Retinal pigment epithelial cell (primary cell): ENCODE measurements at regions not wholly inside any gene's neighbourhood (a gene's known extent, or its start where the extent isn't known, plus 50 kb on each side); places are given as distances from the start of the nearest gene placed in this dataset.

ENCODE experiments used
- DNase-seq: peaks from one replicate; pipeline ENCODE4 v3.0.0-alpha.2; 2010; ENCODE audit warnings: low read depth
- H3K4me3 ChIP-seq: 2 replicates; pipeline ENCODE4 v1.5.1; 2011; ENCODE audit warnings: mild to moderate bottlenecking, low read length, control low read depth, moderate library complexity
- TF ChIP-seq, protein P1 (sequence below): conservative IDR thresholded peaks from 2 replicates; pipeline ENCODE4 v1.5.1; 2011; ENCODE audit warnings: low read depth, low read length, control low read depth, inconsistent platforms

DNA sequence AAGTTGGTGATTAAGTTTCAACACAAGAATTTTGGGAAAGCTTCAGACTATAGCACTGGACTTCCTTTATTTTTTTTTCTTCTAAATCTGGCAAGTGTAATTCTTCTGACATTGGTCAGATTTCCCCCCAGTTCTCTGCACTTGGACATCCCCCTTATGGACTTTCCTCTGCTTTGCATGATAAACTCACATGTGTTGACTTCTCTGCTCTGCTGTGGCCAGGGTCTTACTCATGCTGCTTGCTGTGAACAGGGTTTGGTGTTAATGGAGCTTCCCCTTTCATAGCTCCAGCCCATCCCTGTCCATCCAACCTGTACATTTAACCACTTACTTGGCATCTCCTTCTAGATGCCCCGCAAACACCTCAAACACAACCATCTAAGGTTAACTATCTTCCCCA lies 70.5 kb upstream of the SPATA13 start:
- DNase-seq, result no peak
- TF ChIP-seq, protein P1, sequence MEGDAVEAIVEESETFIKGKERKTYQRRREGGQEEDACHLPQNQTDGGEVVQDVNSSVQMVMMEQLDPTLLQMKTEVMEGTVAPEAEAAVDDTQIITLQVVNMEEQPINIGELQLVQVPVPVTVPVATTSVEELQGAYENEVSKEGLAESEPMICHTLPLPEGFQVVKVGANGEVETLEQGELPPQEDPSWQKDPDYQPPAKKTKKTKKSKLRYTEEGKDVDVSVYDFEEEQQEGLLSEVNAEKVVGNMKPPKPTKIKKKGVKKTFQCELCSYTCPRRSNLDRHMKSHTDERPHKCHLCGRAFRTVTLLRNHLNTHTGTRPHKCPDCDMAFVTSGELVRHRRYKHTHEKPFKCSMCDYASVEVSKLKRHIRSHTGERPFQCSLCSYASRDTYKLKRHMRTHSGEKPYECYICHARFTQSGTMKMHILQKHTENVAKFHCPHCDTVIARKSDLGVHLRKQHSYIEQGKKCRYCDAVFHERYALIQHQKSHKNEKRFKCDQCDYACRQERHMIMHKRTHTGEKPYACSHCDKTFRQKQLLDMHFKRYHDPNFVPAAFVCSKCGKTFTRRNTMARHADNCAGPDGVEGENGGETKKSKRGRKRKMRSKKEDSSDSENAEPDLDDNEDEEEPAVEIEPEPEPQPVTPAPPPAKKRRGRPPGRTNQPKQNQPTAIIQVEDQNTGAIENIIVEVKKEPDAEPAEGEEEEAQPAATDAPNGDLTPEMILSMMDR, result no peak
- H3K4me3 ChIP-seq, result no peak overlapping the region

DNA sequence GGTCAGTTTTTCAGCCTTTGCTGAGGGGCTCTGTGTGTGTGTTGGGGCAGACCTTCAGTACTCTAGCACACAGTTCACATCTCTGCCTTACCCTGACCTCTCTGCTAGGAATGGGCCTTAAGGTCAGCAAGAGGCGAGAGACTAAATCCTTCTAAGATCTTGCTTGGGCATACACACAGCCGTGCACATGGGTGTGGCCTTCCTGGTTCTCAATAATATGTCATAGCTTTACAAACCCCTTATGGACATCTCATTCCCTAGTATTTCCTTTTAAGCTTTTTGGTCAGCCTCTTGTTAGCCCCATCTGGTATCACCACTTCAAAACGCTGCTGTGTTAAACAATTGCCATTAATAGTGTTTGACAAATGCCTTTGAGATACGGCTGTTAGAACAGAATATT lies 69.4 kb upstream of the SPATA13 start:
- H3K4me3 ChIP-seq, result no peak overlapping the region
- TF ChIP-seq, protein P1, result no peak
- no peak for DNase-seq

DNA sequence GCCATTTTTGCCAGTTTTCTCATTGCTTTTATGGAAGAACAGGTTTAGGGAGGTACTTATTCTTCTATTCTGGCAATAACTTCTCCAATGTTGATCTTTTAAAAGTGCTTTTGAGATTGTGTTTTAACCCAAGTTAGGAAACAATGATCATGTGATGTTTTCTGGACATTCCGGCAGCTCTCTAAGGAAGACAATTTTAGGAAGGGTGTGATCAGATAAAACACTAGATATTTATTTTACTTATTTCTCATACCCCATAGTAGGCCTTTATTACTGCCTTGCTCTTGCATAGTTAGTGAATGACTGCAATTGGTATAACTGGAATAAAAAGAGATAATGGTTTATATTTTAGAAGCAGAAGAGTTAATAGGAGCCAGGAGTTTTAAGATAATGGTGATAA lies 68.4 kb upstream of the SPATA13 start:
- no peak overlapping the region for H3K4me3 ChIP-seq
- DNase-seq, result no peak
- TF ChIP-seq, protein P1, result no peak

DNA sequence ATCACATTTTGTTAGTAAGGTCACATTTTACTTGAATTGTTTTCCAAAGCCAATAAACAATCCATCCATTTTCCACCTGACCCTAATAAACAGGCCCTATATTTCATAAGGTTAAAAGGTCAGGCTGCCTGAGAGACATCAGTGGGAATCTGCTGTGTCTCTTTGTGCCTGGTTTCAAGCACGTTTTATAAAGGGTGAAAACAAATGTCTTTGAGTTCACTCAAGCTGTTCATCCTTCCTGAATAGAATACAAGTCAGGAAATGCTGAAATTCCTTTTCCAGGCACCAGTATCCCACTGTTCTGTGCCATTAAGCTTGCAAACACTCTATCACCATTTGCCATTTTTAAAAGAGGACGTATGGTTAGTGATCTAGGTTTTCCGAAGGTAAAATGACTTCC lies 67.5 kb upstream of the SPATA13 start:
- TF ChIP-seq, protein P1, result no peak
- DNase-seq, result no peak

DNA sequence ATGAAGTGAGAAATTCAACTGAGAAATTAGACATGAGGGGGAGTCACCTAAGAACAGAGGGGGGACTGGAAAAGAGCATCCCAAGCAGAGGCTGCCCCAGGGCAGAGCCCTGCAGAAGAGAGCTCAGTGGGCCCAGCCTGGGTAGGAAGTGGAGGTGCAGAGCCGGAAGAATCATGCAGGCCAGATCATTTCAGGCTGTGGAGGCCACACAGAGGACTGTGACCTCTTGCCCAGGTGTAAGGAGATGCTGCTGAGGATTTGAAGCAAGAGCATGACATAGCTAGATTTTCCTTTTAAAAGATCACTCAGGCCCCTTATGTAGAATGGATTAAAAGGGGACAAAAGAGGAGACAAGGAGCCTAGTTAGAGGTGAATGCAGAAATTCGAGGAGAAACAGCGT lies 63.9 kb upstream of the SPATA13 start:
- no peak overlapping the region for H3K4me3 ChIP-seq
- TF ChIP-seq, protein P1, result no peak

More for the DNA sequence above, 67.5 kb upstream of the SPATA13 start:
- H3K4me3 ChIP-seq, result no peak overlapping the region

DNA sequence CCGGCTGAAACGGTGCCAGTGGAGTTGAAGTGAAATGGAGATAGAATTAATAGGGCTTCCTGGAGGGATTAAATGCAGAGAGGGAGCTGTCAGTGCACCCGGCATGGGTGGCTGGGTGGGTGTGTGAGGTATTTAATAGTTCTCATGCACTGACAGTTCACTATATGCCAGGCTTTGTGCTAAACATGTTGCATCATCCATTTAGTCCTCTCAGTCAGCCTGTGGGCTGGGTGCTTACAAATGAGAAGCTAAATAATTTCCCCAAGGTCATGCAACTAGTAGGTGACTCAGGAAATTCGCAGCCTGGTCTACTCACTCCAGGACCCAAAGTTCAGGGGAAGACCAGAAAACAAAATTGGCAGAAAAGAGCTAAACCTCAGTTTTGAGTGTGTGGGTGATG lies 63.5 kb upstream of the SPATA13 start:
- H3K4me3 ChIP-seq, result no peak overlapping the region
- peak; percentile 20 for DNase-seq
- TF ChIP-seq, protein P1, result no peak

More for the DNA sequence above, 63.9 kb upstream of the SPATA13 start:
- no peak for DNase-seq

DNA sequence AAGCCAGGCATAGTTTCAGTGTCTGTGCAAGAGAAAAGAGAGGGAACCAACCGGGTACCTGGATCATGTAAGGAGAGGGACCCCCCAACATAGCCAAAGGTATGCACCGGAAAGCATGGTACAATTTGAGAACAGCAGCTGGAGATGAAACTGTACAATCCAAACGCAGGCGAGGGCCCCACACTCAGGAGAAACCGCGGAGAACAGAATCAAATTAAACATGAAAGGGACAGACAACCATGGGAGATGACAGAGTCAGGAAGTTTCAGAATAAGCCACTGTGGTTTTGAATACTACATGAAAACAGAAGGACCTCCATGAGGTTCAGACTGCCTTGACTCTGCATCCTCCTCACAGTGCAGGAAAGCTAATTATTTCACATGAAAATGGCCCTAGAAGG lies 62.9 kb upstream of the SPATA13 start:
- no peak overlapping the region for H3K4me3 ChIP-seq
- DNase-seq, result no peak
- TF ChIP-seq, protein P1, result no peak
